GM21515 (cell line): ENCODE measurements at regions not wholly inside any gene's neighbourhood (a gene's known extent, or its start where the extent isn't known, plus 50 kb on each side); places are given as distances from the start of the nearest gene placed in this dataset.

Source experiments
- ATAC-seq: cut with Tn5 transposase; IDR thresholded peaks from one replicate; pipeline ENCODE4 v1.9.1; 2021; ENCODE audit not compliant: unreplicated experiment

DNA sequence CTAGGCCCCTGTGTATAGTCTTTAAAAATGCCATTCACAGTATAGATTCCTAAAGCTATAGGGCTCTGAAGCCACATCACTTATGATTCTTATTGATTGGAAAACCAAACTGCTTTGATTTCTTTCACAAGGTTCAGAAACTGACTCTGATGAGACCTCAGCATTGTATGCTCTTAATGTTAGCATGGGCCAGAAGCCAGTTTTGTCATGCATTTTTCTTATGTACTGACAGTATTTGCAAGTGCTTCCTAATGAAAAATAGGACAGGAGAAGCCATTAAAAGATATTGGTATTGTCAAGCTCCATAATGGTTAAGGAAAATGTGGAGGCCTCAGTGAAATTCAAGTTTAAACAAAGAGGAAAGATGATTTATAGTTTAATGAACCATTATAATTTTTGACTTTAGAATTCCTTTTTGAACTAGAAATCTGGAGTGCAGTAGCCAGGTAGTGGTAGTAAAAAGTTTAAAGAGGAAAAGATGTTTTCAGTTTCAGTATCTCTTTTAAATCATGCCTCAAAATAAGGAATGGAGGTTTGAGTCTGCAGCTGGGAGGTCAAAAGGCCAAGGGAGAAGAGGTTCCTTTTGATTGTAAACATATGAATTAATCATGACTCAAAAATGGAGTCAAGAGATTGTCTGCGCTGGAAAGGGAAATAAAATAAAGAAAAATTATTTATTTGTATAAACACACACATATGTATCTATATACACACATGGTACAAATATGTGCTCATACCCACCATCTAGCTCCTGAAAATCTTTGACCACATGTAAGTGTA, 388.1 kb upstream of the PRICKLE1 start:
- ATAC-seq = no peak

DNA sequence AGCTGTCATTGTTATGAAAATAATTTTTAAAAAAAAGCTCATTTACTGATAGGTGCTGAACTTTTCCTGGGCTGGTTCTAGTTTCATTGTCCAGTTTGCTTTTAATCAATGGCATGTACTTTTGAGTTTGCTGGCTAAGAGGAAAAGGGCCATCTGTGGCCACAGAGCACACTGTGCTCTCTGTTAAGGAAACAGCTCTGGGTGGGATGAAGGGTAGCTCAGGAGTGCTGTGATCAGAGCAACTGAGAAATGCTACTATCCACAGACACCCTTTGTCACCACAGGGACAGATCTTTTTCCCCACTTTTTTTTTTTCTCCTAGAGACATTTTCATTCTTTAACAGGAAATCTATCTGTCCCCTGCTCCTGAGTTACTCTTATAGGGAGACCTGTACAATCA, 387.1 kb upstream of the PRICKLE1 start:
- ATAC-seq = no peak

DNA sequence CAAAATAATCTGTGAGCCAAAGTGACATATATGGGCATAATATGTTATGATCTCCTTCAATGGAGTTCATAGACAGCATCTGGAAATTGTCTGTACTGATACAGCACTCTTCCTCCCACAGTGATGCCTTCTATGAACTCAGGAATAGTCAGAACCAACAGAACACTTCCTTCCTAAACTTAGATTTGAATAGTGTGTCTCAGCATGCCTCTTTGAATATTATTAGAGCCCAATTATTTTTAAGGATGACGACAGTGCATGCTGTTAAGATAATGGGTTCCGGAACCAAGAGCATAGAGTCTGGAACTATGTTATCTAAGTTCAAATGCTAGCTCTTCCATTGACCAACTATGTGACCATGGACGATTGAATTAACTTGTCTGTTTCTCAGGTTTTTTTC, 386.6 kb upstream of the PRICKLE1 start:
- no peak for ATAC-seq

DNA sequence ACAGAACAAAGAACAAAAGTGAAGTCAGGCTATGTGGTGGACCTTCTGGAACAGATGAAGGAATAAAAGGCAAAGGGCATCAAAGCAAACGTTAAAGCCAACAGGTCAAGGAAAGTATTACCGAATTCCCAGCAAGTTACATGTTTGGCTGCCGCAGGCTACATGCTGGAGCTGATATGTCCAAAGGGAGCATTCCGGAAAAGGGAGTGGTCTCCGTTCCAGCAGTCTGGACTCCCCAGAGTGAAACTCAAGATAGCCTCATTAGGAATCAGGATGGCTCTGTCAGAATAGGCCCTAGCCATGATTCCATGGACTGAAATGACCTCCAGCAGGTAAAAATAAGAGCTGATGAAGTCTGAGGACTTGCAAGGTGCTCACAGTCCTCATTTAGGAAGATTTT, 379.8 kb upstream of the PRICKLE1 start:
- no peak for ATAC-seq

- no peak for ATAC-seq
Observed at GRCh38 chr12:42968426-42968825, 378.9 kb upstream of the PRICKLE1 start.

- ATAC-seq = no peak
Observed at GRCh38 chr12:42967850-42968249, 378.3 kb upstream of the PRICKLE1 start.

DNA sequence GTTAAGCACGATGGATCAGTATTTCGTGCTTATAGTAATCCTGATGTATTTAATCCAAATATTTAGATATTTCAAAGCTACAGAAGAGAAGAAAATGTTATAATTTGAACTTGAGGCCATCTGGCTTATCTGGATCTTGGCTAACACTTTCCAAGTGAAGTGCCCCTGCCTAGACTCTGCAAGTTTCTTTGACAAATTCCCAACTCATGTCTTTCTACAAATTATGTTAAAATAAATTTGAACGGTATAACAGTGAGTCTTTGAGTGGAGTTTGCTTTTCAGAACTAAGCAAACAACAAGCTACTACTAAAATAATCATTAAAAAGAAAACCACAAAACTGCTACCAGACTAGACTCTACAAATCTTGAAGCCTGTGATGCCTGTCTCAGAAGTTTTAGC, 374.4 kb upstream of the PRICKLE1 start:
- no peak for ATAC-seq

DNA sequence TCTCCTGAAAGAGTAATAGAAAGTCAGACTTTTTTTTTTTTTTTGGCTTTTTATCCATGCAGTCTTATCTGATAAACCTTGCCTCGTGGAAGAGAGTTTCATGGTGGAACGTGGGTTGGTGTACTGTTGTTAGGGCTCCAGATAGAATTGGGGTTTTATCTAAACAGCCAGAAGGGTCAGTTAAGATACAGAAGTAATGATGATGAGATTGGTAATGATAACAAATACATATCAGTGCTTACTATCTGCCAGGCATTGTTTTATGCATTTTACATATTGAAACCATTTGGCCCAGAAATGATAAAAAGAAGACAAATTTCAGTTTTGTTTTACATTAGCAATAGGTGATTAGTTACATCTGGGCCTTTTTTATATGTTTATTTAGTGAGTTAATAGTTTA, 372.8 kb upstream of the PRICKLE1 start:
- no peak for ATAC-seq

- no peak for ATAC-seq
Observed at GRCh38 chr12:42961395-42961794, 371.8 kb upstream of the PRICKLE1 start.

DNA sequence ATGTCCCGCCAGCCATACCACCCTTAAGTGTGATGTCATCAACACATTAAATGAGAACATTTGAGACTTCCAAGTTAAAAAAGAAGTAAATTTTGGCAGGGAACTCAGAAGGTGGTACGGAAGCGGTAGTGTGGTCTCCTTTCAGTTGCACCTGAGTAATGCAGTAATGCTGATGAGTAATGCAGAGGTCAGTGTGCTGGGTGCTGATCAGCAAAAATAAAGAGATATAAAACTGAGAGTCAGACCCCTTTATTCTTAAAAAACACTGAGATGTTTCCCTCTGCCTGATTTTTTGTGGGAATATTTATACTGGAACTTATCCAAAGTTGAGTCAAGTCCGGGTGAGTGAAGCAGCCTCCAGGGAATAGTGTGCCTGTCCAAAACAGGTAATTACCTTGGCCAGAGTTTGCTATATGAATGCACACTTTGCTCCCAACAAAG, 370.6 kb upstream of the PRICKLE1 start:
- no peak for ATAC-seq

DNA sequence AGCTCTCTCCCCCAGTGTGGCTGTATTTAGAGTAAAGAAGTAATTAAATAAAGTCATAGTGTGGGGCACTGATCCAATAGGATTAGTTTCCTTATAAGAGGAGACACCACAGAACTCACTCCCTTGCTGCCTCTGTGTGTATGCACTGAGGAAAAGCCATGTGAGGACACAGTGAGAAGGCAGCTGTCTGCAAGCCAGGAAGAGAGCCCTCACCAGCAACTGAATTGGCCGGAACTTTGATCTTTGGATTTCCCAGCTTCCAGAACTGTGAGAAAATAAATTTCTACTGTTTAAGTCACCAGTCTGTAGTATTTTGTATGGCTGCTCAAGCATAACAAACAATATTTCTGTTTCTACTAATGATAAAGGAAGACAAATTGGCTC, 368.7 kb upstream of the PRICKLE1 start:
- ATAC-seq = no peak

DNA sequence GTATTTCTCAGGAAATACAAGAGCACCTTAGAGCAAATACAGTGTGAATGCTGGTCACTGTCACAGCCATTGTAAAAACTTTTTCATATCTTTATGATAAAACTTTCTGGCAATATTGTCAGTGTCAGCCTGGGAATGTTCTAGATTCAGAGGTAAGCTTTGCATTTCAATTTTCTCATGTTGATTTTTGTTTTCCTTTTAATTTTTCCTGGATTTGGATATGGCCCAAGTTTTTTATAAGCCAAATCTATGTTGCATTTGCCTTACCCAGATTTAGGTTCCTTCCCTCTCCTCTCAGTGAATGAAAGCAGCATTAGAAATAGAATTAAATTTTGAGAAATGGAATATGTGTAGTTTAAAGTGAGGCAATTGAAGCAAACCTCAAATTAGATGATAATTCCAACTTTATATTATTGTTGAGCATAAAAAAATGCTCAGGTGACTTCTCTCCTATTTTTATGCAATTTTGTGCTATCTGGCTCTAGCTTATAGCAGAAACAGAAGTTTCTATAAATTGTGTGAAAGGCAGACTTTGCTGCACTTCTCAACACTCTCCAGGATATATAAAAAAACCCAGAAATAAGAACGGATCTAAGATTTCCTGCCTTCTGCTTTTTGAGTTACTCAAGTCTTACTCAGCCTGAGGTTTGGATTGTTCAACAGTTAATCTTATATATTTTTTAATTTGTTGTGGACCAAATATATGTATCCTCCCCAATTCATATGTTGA, 368.2 kb upstream of the PRICKLE1 start:
- no peak for ATAC-seq

DNA sequence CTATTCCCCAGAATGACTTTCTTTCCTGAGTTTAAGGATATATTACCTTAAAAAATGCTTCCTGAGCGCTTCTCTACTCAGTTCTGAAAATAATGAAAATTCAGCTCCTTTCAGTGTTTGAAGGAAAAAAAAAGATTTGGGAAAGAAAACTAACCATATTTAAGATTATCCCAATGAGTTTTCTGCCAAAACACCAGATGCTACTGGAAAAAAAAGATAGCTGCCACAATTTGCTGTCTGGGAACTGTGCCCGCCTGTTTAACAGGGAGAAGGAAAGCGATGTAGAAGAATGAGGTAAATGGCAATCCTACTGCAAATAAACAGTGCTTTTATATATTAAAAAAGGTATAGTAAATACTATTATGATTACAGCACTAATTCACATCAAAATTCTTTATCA, 367.6 kb upstream of the PRICKLE1 start:
- no peak for ATAC-seq

GRCh38 chr12:42953021-42953420, 363.5 kb upstream of the PRICKLE1 start:
- ATAC-seq = no peak

DNA sequence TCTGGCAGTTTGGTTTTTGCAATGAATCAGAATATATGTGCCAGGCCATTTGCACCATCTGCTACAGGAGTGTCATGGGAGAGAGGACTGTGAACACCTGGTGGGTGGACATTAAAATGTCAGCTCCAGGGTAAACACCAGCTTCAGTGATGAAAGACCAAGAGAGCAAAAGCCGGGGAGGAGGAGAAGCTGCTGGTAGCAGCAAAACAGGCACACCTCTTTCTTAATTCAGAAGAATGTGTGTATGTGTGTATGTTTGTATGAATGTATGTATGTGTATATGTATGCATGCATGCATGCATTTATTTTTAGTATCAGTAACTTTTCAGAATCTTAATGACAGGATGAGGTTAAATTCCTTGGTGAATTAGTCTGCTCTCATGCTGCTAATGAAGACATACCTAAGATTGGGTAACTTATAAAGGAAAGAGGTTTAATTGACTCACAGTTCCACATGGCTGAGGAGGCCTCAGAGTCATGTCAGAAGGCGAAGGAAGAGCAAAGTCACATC, 357.4 kb upstream of the PRICKLE1 start:
- no peak for ATAC-seq

- ATAC-seq = no peak
Observed at GRCh38 chr12:42945927-42946326, 356.4 kb upstream of the PRICKLE1 start.

DNA sequence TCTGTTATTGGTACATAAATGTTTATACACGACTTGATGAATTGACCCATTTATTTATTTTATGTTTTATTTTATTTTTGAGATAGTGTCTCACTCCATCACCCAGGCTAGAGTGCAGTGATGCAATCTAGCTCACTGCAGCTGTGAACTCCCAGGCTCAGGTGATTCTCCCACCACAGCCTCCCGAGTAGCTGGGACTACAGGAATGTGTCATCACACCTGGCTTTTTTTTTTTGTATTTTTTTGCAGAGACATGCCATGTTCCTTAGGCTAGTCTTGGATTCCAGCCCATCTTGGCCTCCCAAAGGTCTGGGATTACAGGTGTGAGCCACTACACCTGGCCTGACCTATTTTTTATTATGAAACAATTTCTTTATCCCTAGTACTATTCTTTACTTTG, 355.0 kb upstream of the PRICKLE1 start:
- ATAC-seq = no peak

- no peak for ATAC-seq
Observed at GRCh38 chr12:42936991-42937390, 347.4 kb upstream of the PRICKLE1 start.

DNA sequence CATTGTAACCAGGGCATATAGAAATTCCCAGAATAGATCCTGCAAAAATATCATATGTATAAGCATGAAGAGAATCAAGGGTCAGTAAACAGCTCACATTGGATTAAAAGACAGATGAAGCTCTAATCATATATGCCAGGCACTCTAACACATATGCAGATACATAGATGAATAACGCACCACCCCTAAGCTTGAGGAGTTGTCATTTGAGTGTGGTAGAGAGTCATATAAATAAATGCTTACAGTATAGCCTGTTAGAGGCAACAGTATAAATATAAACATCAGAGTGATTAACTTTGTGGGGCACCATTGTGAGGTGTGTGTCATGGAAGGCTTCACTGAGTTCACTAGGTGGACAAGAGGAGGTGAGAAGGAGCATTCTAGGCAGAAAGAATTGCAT, 346.7 kb upstream of the PRICKLE1 start:
- ATAC-seq = no peak

GRCh38 chr12:42935756-42936155, 346.2 kb upstream of the PRICKLE1 start:
- ATAC-seq = no peak

DNA sequence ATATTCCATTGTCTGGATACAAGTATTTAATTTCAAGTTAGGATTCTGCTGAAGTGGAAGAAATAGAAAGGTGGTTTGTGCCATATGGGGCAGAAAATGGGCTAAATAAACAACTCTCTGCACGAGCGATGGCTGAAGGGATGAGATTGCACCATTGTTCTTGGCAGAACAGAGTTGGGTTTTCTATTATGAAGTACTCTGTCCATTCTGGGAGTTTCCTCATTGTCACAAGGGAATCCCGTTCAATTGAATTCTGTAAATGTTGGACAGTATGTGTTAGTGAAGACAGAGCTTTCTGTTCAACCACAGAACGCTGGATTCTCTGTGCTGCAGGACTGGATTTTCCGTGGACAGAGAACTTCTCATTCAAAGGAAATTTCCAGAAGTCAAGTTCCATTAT, 345.5 kb upstream of the PRICKLE1 start:
- no peak for ATAC-seq

GRCh38 chr12:42933461-42934081, 344.0 kb upstream of the PRICKLE1 start:
- ATAC-seq = no peak
